Neuronal stem cell (in vitro differentiated cells): ENCODE measurements at regions not wholly inside any gene's neighbourhood (a gene's known extent, or its start where the extent isn't known, plus 50 kb on each side); places are given as distances from the start of the nearest gene placed in this dataset.
A peak's percentile ranks its signal among the peaks of the same experiment; 100 is the strongest.

Source experiments
- DNase-seq: peaks from one replicate; pipeline ENCODE4 v3.0.0-alpha.2; 2013; ENCODE audit warnings: low spot score
- H2AFZ ChIP-seq: one replicate; pipeline ENCODE4 v1.6.1; 2013; ENCODE audit warnings: mild to moderate bottlenecking, low read length, inconsistent platforms
- H2AK5ac ChIP-seq: 2 replicates; pipeline ENCODE4 v1.6.1; 2013; ENCODE audit warnings: low read depth, mild to moderate bottlenecking, inconsistent platforms, low read length, moderate library complexity, mixed read lengths
- H2BK120ac ChIP-seq: 2 replicates; pipeline ENCODE4 v1.6.1; 2013; ENCODE audit warnings: low read depth, mild to moderate bottlenecking, inconsistent platforms, low read length, moderate library complexity, mixed read lengths
- H2BK12ac ChIP-seq: one replicate; pipeline ENCODE4 v1.6.1; 2013; ENCODE audit warnings: low read length, inconsistent platforms
- H2BK15ac ChIP-seq: 2 replicates; pipeline ENCODE4 v1.6.1; 2013; ENCODE audit warnings: mild to moderate bottlenecking, low read length, inconsistent platforms, mixed read lengths
- H2BK5ac ChIP-seq: one replicate; pipeline ENCODE4 v1.6.1; 2013; ENCODE audit warnings: inconsistent platforms, mild to moderate bottlenecking, low read length, moderate library complexity
- H3K14ac ChIP-seq: one replicate; pipeline ENCODE4 v1.6.1; 2013; ENCODE audit warnings: low read length, inconsistent platforms
- H3K18ac ChIP-seq: 2 replicates; pipeline ENCODE4 v1.6.1; 2013; ENCODE audit warnings: low read length, inconsistent platforms
- H3K23ac ChIP-seq: 2 replicates; pipeline ENCODE4 v1.6.1; 2013; ENCODE audit warnings: low read depth, mild to moderate bottlenecking, mixed read lengths, low read length, inconsistent platforms; ENCODE audit not compliant: poor library complexity
- H3K27ac ChIP-seq: replicated peaks from 3 replicates; pipeline ENCODE4 v1.5.1; 2013; ENCODE audit warnings: low read length, inconsistent platforms
- H3K27me3 ChIP-seq, 3 experiments: 2 replicates each; pipeline ENCODE4 v1.6.1; 2013; ENCODE audit warnings: low read length in 3 of 3, mild to moderate bottlenecking in 2 of 3, inconsistent platforms in 1 of 3, low read depth in 1 of 3, mixed read lengths in 1 of 3, moderate library complexity in 1 of 3; ENCODE audit not compliant: control insufficient read depth in 3 of 3, insufficient read depth in 3 of 3
- H3K36me3 ChIP-seq, 2 donors: replicated peaks in 1 of 2; 2 replicates each; pipeline ENCODE4 v1.6.1; 2013; ENCODE audit warnings: low read length in 2 of 2; ENCODE audit not compliant: control insufficient read depth in 2 of 2, insufficient read depth in 2 of 2
- H3K4ac ChIP-seq: 2 replicates; pipeline ENCODE4 v1.6.1; 2013; ENCODE audit warnings: inconsistent platforms, mild to moderate bottlenecking, low read length, moderate library complexity
- H3K4me1 ChIP-seq, 2 donors: 1 replicate in 1 of 2; 2 replicates in 1 of 2; pipeline ENCODE4 v1.6.1; 2013; ENCODE audit warnings: low read length in 2 of 2, low read depth in 1 of 2; ENCODE audit not compliant: control insufficient read depth in 2 of 2, insufficient read depth in 1 of 2
- H3K4me2 ChIP-seq: one replicate; pipeline ENCODE4 v1.6.1; 2013; ENCODE audit warnings: mild to moderate bottlenecking, low read length, inconsistent platforms; ENCODE audit not compliant: insufficient read depth, poor library complexity, severe bottlenecking
- H3K4me3 ChIP-seq, 2 donors: 2 replicates each; pipeline ENCODE4 v1.5.1; 2013; ENCODE audit warnings: low read length in 2 of 2, mild to moderate bottlenecking in 2 of 2, inconsistent platforms in 1 of 2, moderate library complexity in 1 of 2
- H3K79me1 ChIP-seq: one replicate; pipeline ENCODE4 v1.6.1; 2013; ENCODE audit warnings: low read depth, mild to moderate bottlenecking, inconsistent platforms, low read length, moderate library complexity
- H3K9ac ChIP-seq: one replicate; pipeline ENCODE4 v1.6.1; 2013; ENCODE audit warnings: mild to moderate bottlenecking, low read depth, low read length, inconsistent platforms; ENCODE audit not compliant: poor library complexity
- H3K9me3 ChIP-seq, 2 donors: replicated peaks in 1 of 2; 2 replicates each; pipeline versions ENCODE3 to v1.6.1; 2013; ENCODE audit warnings: low read length in 2 of 2, mild to moderate bottlenecking in 2 of 2, inconsistent platforms in 1 of 2, low read depth in 1 of 2, mixed read lengths in 1 of 2, moderate library complexity in 1 of 2; ENCODE audit not compliant: control insufficient read depth in 2 of 2, insufficient read depth in 1 of 2
- H4K8ac ChIP-seq: one replicate; pipeline ENCODE4 v1.6.1; 2013; ENCODE audit warnings: low read depth, mild to moderate bottlenecking, inconsistent platforms, low read length, moderate library complexity
- H4K91ac ChIP-seq: one replicate; pipeline ENCODE4 v1.6.1; 2013; ENCODE audit warnings: low read length, low read depth, mild to moderate bottlenecking, inconsistent platforms; ENCODE audit not compliant: poor library complexity
- WGBS, 2 donors: extraction: QIAGEN DNeasy Blood & Tissue Kit; methylation state at CpG; one replicate each; pipeline ENCODE4 v1.1.7; 2013; ENCODE audit warnings: missing lambda C conversion rate in 2 of 2, mixed read lengths in 1 of 2; ENCODE audit not compliant: insufficient read length in 2 of 2, insufficient replicate concordance in 1 of 2; ENCODE audit errors: extremely low coverage in 2 of 2; 5-methylcytosine and 5-hydroxymethylcytosine counted together

DNA sequence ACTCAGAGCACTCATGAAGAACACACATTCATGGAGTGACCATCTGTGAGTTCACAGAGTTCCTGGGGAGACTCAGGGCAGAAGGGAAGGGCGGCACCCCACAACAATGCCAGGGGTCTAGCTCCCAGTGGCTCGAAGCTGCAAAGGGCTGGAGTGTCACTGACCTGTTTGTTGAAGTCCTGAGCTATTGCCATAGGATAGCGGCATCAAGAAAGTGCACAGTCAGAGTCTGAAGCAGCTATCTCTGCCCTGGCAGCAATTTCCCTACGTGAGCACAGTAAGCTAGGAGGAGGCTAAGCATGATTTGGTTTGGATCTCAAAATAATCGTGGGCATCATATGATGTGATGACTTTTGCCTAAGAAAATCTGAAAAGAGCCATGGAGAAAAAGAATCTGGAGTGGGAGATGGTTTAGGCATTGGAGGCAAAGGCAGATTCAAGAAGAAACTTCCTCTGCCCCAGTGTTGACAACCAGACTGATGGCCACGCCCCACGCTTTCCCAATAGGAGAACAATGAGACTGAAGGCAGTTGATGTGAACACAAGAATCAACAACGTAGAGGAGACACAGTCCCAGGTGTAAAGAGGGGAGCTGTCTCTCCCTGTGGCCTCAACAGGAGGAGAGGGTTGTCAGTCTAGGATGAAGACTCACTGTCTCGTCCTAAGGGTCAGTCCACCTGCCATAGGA, 100.0 kb upstream of the SLC25A33 start:
- no peak overlapping the region for H3K23ac ChIP-seq
- H3K79me1 ChIP-seq: no peaks in the 10 kb centered on the region
- H2AK5ac ChIP-seq: no peak overlapping the region
- H3K9me3 ChIP-seq: no peaks in the 10 kb centered on the region
- no peak overlapping the region for H2BK12ac ChIP-seq
- no peak overlapping the region for H2BK120ac ChIP-seq
- H2BK5ac ChIP-seq: no peak overlapping the region
- H3K36me3 ChIP-seq: no peaks in the 10 kb centered on the region
- no peak overlapping the region for H2AFZ ChIP-seq
- H3K9ac ChIP-seq: no peak overlapping the region
- H3K27ac ChIP-seq: no peak overlapping the region
- no peak overlapping the region for H3K14ac ChIP-seq
- H2BK15ac ChIP-seq: no peak overlapping the region
- H3K18ac ChIP-seq: peak overlapping the region; percentile 29
- no peak overlapping the region for H4K91ac ChIP-seq
- no peak overlapping the region for H3K4me3 ChIP-seq
- DNase-seq: no peak
- H3K4me1 ChIP-seq: peaks cover 3 to 7% of the 10 kb centered on the region in 2 donors
- H3K27me3 ChIP-seq: peaks cover 0 to 35% (median 0%) of the 10 kb centered on the region in 3 experiments
- no CpG with 5 or more reads among the region's 9 CpGs for WGBS, 2 donors
- H4K8ac ChIP-seq: no peak overlapping the region
- no peak overlapping the region for H3K4ac ChIP-seq
- no peak overlapping the region for H3K4me2 ChIP-seq

DNA sequence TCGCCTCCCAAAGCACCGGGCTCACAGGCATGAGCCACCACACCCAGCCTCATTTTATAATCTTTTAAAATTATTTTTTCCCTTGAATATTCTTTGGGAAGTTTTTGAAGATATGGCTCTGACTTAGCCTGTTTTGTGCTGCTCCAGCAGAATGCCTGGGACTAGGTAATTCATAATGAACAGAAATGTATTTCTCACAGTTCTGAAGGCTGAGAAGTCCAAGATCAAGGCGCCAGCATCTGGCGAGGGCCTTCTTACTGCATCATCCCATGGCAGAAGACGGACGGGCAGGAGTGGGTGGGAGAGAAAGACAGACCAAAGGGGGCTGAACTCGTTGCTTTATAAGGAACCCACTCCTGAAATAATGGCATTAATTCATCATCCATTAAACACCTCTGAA, 99.0 kb upstream of the SLC25A33 start:
- H3K27ac ChIP-seq: no peak overlapping the region

DNA sequence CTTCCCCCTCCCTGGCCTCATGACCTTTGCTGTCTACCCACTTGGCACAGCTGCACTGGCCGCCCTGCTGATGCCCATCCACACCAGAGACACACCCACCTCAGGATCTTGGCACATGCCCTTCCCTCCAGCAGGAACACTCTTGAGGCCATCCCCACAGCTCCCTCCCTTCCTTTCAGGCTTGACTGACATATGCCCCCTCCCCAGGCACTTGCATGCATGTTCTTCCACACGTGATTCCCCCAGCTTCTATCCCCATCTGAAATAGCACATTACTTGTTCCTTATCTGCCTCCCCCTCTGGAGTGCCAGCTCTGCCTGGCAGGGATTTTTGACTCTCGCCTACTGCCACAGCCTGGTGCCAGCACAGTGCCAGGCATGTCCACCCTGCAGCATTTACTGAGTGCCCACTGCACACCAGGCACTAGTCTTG, 98.5 kb upstream of the SLC25A33 start:
- Histone ChIP-seq H2AK5ac (peak overlapping the region; percentile 79), H3K9me3 (no peaks in the 10 kb centered on the region), H2BK12ac (peak overlapping the region; percentile 14), H3K4me3 (no peak overlapping the region), H3K18ac (no peak overlapping the region), H3K79me1 (no peaks in the 10 kb centered on the region), H4K8ac (no peak overlapping the region), H3K4me1 (peaks cover 3 to 11% of the 10 kb centered on the region in 2 donors), H3K36me3 (no peaks in the 10 kb centered on the region), H2BK15ac (peak overlapping the region; percentile 19), H3K4ac (no peak overlapping the region), H3K9ac (peak overlapping the region; percentile 38), H2BK120ac (no peak overlapping the region), H3K14ac (no peak overlapping the region), H3K27ac (no peak overlapping the region), H3K23ac (no peak overlapping the region), H3K27me3 (peaks cover 0 to 37% (median 0%) of the 10 kb centered on the region in 3 experiments), H2AFZ (no peak overlapping the region), H4K91ac (no peak overlapping the region), H2BK5ac (no peak overlapping the region), H3K4me2 (no peak overlapping the region)
- no CpG with 5 or more reads among the region's 3 CpGs for WGBS, 2 donors
- DNase-seq: no peak

More for the DNA sequence above, 99.0 kb upstream of the SLC25A33 start:
- H3K27me3 ChIP-seq: peaks cover 0 to 37% (median 0%) of the 10 kb centered on the region in 3 experiments
- no peak for DNase-seq
- H3K4me1 ChIP-seq: peaks cover 3 to 11% of the 10 kb centered on the region in 2 donors
- H3K4me3 ChIP-seq: no peak overlapping the region
- H3K23ac ChIP-seq: no peak overlapping the region
- no peaks in the 10 kb centered on the region for H3K36me3 ChIP-seq
- no peak overlapping the region for H3K9ac ChIP-seq
- H2BK120ac ChIP-seq: no peak overlapping the region
- H2AFZ ChIP-seq: no peak overlapping the region
- H3K79me1 ChIP-seq: no peaks in the 10 kb centered on the region
- H2AK5ac ChIP-seq: no peak overlapping the region
- no peak overlapping the region for H2BK15ac ChIP-seq
- H3K14ac ChIP-seq: no peak overlapping the region
- no peak overlapping the region for H2BK12ac ChIP-seq
- no peaks in the 10 kb centered on the region for H3K9me3 ChIP-seq
- no peak overlapping the region for H4K8ac ChIP-seq
- H4K91ac ChIP-seq: no peak overlapping the region
- WGBS, 2 donors: no CpG with 5 or more reads among the region's 7 CpGs
- H3K18ac ChIP-seq: no peak overlapping the region
- H3K4me2 ChIP-seq: no peak overlapping the region
- no peak overlapping the region for H3K4ac ChIP-seq
- no peak overlapping the region for H2BK5ac ChIP-seq

DNA sequence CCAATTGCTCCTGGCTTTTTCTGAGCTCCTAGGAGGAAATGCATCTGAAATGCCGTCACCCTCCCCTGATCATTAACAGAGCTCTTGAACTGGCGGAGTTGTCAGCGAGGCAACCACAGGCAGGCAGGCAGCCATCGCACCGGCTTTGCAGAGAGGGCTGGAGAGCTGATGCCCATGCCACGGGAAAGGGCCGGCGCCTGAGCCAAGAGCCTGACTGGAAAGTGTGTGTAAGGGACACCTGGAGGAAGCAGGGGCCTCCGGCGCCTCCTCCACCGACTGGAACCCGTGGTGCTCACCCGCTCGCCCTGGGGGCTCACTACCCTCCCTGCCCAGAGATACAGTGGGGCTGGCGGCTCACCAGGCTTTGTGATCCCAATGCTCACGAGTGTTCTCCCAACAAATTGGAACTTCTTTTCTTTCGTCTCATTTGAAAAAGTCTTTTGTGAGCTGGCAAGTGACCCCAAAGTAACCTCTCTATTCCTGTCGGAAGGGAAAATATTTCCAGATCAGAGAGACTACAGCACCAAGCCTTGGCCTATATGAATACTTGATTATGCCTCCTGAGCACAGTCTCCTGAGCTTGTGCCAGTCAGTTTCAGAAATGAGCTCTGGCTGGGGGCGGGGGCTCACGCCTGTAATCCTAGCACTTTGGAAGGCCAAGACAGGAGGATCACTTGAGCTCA, 97.7 kb upstream of the SLC25A33 start:
- Histone ChIP-seq H3K4ac (no peak overlapping the region), H3K36me3 (no peaks in the 10 kb centered on the region), H4K91ac (no peak overlapping the region), H3K14ac (no peak overlapping the region), H3K27ac (no peak overlapping the region), H3K4me1 (peaks cover 3 to 11% of the 10 kb centered on the region in 2 donors), H3K9ac (peak overlapping the region; percentile 32), H2BK15ac (peak overlapping the region; percentile 72), H2BK120ac (peak overlapping the region; percentile 11), H4K8ac (no peak overlapping the region), H3K4me2 (no peak overlapping the region), H3K4me3 (no peak overlapping the region), H2BK12ac (peak overlapping the region; percentile 50), H3K23ac (peak overlapping the region; percentile 20), H3K79me1 (no peaks in the 10 kb centered on the region), H2AFZ (no peak overlapping the region), H3K27me3 (peaks cover 0 to 37% (median 0%) of the 10 kb centered on the region in 3 experiments), H2BK5ac (no peak overlapping the region), H2AK5ac (no peak overlapping the region), H3K18ac (peak overlapping the region; percentile 61), H3K9me3 (no peaks in the 10 kb centered on the region)
- DNase-seq: no peak
- no CpG with 5 or more reads among the region's 20 CpGs for WGBS, 2 donors
